ENCODE measurements at regions not wholly inside any gene's neighbourhood (a gene's known extent, or its start where the extent isn't known, plus 50 kb on each side); places are given as distances from the start of the nearest gene placed in this dataset.
"Not testable (repeated sequence)": the region's sequence is repeated elsewhere in the genome, so short reads cannot be mapped to it uniquely, and the experiment has no call there.

DNA sequence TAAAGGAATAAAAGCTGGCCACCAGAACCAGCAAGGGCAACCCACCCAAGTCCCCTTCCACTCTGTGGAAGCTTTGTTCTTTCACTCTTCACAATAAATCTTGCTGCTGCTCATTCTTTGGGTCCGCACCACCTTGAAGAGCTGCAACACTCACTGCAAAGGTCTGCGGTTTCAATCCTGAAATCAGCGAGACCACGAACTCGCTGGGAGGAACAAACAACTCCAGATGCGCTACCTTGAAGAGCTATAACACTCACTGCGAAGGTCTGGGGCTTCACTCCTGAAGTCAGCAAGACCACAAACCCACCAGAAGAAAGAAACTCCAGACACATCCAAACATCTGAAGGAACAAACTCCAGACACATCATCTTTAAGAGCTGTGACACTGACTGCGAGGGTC, 365.2 kb upstream of the LUZP2 start:
- no peak for FAIRE-seq
- DNase-seq (ENCODE audit: low spot score) = no peak

- DNase-seq (ENCODE audit: low spot score) (no peak), FAIRE-seq (no peak)
These were observed 364.4 kb upstream of the LUZP2 start for GRCh38 chr11:24132471-24132870.

GRCh38 chr11:24134879-24135589, 361.8 kb upstream of the LUZP2 start:
- FAIRE-seq (no peak), DNase-seq (ENCODE audit: low spot score) (no peak)

GRCh38 chr11:24142062-24142461, 354.8 kb upstream of the LUZP2 start:
- FAIRE-seq (no peak), DNase-seq (ENCODE audit: low spot score) (no peak)

- FAIRE-seq (no peak), DNase-seq (ENCODE audit: low spot score) (no peak)
These were observed 351.4 kb upstream of the LUZP2 start for GRCh38 chr11:24145411-24145810.

- DNase-seq (ENCODE audit: low spot score) (no peak), FAIRE-seq (no peak)
These were observed 343.5 kb upstream of the LUZP2 start for GRCh38 chr11:24153337-24153736.

DNA sequence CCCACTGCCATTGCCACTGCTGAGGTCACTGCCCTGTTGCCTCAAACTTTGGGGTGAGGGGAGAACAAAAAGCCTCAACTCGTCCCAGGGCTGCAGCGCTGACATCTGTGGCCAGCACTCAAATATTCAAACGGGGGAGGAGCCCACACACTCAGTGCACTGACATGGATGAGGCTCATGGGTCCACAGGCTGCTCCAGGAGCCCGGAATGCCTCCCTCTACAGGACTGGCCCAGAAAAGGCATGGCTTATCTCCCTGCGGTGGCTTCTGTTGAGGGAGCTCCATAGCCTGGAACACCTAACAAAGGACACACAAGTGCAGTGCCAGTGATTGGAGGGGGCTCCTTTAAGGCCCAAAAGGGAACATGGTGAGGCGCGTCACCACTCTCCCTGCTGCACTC, 341.1 kb upstream of the LUZP2 start:
- FAIRE-seq = no peak

DNA sequence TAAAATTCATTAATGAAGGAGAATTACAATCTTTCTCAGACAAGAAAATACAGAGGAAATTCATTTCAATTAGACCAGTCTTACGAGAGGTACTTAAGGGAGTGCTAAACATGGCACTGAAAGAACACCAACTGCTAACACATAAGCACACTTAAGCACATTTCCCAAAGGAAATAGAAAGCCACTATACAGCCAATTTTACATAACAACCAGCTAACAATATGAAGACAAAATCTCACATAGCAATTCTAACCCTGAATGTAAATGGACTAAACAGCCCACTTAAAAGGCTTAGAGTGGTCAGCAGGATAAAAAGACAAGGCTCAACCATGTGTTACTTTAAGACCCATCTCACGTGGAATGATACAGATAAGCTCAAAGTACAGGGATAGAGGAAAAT, 339.5 kb upstream of the LUZP2 start:
- FAIRE-seq (no peak), DNase-seq (ENCODE audit: low spot score) (no peak)

More for the DNA sequence above, 341.1 kb upstream of the LUZP2 start:
- no peak for DNase-seq (ENCODE audit: low spot score)

DNA sequence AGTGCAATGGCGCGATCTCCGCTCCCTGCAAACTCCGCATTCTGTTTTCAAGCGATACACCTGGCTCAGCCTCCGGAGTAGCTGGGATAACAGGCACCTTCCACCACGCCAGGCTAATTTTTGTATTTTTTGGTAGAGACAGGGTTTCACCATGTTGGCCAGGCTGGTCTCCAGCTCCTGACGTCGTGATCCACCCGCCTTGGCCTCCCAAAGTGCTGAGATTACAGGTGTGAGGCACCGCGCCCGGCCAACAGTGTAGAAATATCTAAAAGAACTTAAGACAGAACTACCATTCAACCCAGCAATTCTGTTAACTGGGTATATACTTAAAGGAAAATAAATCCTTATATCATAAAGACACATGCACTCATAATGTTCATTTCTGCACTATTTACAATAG, 335.3 kb upstream of the LUZP2 start:
- no peak for FAIRE-seq
- no peak for DNase-seq (ENCODE audit: low spot score)

GRCh38 chr11:24163146-24163545, 333.7 kb upstream of the LUZP2 start:
- DNase-seq (ENCODE audit: low spot score) (no peak), FAIRE-seq (no peak)

DNA sequence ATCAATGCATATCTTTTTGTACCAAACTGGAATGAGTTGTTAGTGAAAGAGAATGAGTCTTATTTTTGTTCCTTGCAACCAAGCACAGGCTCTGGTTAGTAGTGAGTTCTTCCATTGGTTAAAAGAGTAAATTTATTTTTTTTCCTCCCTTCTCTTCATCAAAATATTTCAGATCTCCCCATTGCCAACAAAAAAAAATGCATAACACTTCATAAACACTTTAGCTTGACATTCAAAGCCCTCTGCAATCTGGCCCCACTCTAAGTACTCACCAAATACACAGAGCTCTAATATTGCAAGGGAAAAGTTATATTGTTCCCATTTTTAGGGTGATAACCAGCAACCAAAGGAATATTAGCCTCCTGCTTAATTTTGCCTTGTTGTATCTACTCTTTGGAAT, 333.0 kb upstream of the LUZP2 start:
- FAIRE-seq = no peak
- DNase-seq (ENCODE audit: low spot score) = no peak

DNA sequence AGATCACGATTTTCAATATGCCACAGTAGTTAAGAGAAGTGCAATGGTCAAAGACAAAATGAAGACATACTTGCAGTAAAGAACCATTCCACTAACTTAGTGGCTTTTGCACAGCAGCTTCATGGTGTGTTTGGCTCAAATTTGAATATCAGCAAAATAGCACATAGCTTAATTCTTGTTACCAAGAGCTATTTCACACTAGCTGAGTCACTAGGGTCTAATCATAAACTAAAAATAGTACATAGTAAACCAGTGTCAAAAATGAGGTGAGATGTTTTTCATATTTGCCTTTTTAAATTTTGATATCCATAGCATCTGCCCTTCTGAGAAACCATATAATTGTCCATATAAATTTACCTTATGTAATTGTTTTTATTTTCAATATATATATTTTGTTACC, 325.0 kb upstream of the LUZP2 start:
- FAIRE-seq = no peak
- DNase-seq (ENCODE audit: low spot score) = no peak

- FAIRE-seq = no peak
- DNase-seq (ENCODE audit: low spot score) = no peak
These were observed 315.3 kb upstream of the LUZP2 start for GRCh38 chr11:24181395-24182047.

DNA sequence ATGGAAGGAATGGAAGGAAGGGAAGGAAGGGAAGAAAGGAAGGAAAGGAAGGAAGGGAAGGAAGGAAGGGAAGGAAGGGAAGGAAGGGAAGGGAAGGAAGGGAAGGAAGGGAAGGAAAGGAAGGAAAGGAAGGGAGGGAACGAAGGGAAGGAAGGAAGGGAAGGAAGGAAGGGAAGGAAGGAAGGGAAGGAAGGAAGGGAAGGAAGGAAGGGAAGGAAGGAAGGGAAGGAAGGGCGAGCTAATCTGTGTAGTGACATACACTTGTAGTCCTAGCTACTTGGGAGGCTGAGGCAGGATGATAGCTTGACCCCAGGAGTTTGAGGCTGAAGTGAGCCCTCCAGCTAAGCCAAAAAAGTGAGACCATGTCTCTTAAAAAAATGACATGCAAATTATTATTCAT, 311.3 kb upstream of the LUZP2 start:
- FAIRE-seq; DNase-seq (ENCODE audit: low spot score): not testable (repeated sequence)

DNA sequence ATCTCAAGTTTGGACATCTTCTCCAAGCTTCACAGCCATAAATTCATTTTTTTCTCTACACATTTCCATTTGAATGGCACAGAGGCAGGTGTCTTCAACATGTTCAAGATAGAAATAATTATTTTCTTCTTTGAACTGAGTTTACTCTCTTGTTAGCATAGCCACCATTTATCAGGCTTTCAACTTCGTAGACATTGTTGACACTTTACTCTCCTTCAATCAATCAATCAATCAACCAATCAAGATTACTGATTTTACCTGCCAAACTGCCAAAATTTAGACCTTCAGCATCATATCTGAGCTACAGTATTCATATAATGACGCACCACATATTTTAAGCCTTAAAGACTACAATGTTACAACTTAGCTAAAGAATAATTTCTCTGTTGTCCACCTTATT, 300.1 kb upstream of the LUZP2 start:
- FAIRE-seq (no peak), DNase-seq (ENCODE audit: low spot score) (no peak)

GRCh38 chr11:24198481-24198880, 298.4 kb upstream of the LUZP2 start:
- no peak for FAIRE-seq

GRCh38 chr11:24199461-24199860, 297.4 kb upstream of the LUZP2 start:
- FAIRE-seq (no peak), DNase-seq (ENCODE audit: low spot score) (no peak)

More at GRCh38 chr11:24198481-24198880, 298.4 kb upstream of the LUZP2 start:
- no peak for DNase-seq (ENCODE audit: low spot score)

DNA sequence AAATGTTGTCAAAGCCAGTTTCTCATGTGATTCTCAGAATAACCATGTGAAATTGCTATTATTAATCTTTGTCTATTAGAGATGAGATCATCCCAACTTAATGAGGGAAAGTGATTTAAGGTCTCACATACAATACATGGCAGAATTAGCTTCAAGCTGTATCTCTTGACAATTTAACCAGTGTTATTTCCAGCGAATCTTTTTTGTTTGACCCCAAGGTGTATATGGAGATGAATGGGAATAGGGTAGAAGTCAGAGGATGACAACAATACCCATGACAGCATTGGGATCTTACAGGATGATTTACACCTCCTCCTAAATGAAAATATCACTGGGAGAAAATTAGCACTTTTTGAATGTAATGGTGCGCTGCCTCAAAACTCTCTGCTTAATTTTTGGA, 290.8 kb upstream of the LUZP2 start:
- no peak for FAIRE-seq
- no peak for DNase-seq (ENCODE audit: low spot score)

GRCh38 chr11:24206511-24206910, 290.3 kb upstream of the LUZP2 start:
- no peak for FAIRE-seq
- DNase-seq (ENCODE audit: low spot score) = no peak

- no peak for FAIRE-seq
- no peak for DNase-seq (ENCODE audit: low spot score)
These were observed 280.4 kb upstream of the LUZP2 start for GRCh38 chr11:24216488-24216887.

GRCh38 chr11:24217319-24217718, 279.5 kb upstream of the LUZP2 start:
- not testable (repeated sequence) for FAIRE-seq; DNase-seq (ENCODE audit: low spot score)

DNA sequence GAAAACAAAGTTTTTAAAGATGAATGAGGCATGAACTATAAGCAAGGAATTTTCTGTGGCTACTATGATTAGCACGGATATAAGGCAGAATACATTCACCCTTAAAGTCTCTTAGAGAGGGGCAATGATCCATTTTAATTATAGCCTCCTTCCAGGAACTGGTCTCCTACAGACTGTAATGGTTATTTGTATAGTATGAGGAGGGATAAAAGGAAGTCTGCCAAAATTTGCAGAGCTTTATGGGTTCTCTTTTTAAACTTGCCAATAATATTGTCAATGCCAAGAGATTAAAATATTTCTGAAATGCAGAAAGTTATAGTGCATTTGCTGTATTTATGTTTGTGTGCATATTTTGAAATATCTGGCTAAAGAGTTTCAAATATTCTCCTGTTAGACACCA, 271.4 kb upstream of the LUZP2 start:
- no peak for DNase-seq (ENCODE audit: low spot score)
- no peak for FAIRE-seq

DNA sequence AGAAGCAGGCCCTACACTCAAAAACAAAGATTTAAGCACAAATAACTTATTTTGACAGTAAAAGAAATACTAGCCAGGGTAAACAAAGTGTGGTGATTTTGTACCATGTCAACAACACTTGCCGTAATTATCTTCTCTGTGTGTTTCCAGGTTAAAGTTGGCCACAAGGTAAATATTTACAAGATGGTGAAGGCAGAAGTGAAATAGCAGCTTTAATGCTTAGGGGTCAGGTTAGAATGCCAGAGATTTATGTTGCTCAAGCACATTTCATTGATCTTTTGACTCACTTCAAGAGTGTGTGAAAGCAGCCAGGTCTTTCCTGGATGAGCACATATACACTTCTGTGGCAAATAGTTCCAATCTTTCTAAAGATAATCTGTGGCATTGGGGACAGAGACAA, 270.2 kb upstream of the LUZP2 start:
- no peak for FAIRE-seq
- DNase-seq (ENCODE audit: low spot score) = no peak

Data from RCC 7860 (cell line).